Renal cortical epithelial cell (primary cell): ENCODE measurements at regions not wholly inside any gene's neighbourhood (a gene's known extent, or its start where the extent isn't known, plus 50 kb on each side); places are given as distances from the start of the nearest gene placed in this dataset.
"Not testable (repeated sequence)": the region's sequence is repeated elsewhere in the genome, so short reads cannot be mapped to it uniquely, and the experiment has no call there.

Experiments used
- DNase-seq: peaks from one replicate; pipeline ENCODE4 v3.0.0-alpha.2; 2011; ENCODE audit warnings: low read depth

- no peak for DNase-seq
Measured at GRCh38 chr6:13874191-13874549, 50.6 kb upstream of the RNF182 start.

GRCh38 chr6:13873288-13874190 lies 51.2 kb upstream of the RNF182 start:
- peak; percentile 79 for DNase-seq

- no peak for DNase-seq
Measured at GRCh38 chr6:13872681-13873080, 52.1 kb upstream of the RNF182 start.

DNA sequence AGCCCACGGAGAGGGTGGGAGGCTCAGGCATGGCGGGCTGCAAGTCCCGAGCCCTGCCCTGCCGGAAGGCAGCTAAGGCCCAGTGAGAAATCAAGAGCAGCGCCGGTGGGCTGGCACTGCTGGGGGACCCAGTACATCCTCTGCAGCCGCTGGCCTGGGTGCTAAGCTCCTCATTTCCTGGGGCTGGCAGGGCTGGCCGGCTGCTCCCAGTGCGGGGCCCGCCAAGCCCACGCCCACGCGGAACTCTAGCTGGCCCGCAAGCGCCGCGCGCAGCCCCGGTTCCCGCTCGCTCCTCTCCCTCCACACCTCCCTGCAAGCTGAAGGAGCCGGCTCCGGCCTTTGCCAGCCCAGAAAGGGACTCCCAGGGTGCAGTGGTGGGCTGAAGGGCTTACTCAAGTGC lies 52.7 kb upstream of the RNF182 start:
- not testable (repeated sequence) for DNase-seq

DNA sequence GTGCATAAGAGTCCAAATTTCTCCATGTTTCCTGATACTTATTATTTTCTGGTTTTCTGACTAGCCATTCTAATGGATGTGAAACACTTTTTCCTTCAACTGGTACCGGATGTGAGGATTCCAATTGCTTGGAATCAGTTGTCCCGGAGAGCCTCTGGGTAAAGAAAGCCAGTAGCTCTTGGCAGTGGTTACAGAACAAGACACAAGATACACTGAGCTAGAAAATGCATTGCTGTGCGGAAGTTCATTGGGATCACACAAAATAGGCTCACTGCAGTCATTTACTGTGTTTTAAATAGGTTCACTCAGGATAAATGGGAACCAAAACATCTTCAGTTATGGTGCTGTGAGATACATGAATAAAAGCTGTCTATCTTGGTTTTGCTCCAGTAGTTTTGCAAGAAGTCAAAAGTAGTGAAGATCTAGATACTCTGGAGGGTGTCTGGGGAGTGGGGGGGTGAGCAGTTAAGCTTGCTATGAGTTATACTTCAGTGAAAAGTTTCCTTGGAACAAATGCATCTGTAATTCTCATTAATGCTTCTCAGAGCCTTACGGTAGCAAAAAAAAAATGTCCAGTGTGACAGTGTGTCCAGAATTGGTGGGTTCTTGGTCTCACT lies 54.4 kb upstream of the RNF182 start:
- no peak for DNase-seq

DNA sequence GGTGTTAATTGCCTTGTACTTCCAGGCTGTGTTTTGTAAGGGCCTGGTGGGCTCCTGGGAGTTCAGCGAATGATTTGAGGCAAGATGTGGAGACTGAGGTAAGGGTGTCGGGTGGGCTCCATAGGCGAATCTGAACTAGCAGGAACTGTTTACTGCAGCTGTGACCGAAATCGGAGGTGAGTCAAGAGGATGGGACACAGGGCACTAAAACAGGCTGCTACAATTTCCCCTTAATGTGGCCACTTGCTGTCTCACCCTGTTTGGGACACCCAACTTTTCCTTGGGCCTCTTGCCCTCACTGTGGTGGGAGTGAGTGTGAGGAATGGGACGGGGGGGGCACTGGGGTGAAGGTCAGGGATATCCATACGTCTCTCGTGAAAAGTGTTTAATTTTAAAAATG lies 53.9 kb upstream of the MCUR1 start:
- DNase-seq, result no peak

- DNase-seq, result no peak
Measured at GRCh38 chr6:13866301-13866700, 51.9 kb upstream of the MCUR1 start.

DNA sequence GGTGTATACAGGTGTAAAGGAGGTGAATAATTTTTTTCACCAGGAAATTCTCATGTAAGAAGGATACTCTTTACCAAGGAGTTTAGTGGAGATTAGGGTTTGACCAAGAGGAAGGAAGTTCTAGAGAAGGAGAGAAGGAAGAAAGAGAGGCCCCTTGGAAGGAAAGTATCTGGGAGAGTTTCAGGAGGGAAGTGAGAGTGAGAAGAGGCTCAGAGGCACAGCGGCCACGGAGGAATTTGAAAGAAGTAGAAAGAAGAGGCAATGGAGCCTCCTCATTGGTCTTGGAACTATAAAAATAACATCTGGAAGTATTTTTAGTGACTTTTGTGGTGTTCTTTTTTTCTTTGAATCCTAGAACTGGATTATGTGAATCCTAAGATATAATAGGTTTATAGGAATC lies 50.8 kb upstream of the MCUR1 start:
- no peak for DNase-seq

- not testable (repeated sequence) for DNase-seq
Measured at GRCh38 chr6:13864669-13865068, 50.3 kb upstream of the MCUR1 start.
